GM11168 (cell line): ENCODE measurements at regions not wholly inside any gene's neighbourhood (a gene's known extent, or its start where the extent isn't known, plus 50 kb on each side); places are given as distances from the start of the nearest gene placed in this dataset.

Source experiments
- in situ Hi-C: fragments of 300-500 bp; cut with MboI; formaldehyde crosslinking; loops from one replicate; pipeline ENCODE4 v1.12.0; 2022; ENCODE audit warnings: low sequenced_read_pairs; ENCODE audit not compliant: unreplicated experiment

DNA sequence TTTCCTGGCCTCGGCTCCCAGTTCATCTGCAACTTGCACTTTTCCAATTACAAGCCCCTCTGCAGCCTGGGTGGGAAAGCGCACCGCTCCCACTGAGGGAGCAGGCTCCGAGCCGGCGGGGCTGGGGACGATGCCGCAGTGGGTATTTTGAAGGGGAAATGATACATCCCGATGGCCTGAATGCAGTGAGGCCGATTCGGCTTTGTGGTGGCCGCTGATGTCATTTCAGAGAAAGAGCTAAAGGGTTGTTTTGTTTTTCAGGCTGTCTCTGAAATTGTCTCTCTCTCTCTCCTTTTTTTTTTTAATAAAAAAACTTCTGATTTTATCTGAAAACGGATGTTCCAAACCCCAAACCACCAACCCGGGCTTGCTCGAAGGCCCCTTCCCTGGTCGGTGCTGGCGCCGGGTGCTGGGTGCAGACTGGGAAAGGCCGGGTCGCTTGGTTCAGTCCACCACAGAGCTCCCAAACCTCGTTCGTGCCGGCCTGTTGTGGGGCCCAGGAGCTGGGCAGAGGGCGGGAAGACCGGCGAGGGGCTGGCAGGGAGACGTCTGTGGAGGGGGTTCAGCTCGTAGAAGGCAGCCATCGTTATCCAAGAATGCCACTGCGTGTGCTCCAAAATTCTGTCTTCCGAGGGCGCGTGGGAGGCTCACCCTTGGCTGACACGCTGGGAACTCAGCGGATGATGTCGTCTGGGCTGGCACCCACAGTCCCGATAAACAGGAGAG lies 102.8 kb downstream of the FOXL1 start:
- in situ Hi-C loops: no loop called here

DNA sequence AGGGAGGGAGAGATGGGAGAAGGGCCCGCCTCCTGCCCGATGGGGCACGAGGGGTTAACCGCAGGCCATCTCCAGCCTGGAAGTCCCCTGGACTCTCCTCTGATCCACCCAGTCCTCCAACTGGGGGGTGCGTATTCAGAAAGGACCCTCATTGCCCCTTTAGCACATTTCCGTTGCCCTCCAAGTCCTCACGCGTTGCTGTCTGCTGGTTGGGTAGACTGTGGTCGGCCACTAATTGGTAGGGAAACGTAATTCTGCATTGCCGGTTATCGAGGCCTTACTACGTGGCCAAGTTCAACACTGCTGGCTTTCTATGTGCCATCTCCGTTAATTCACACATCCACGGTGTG lies 103.4 kb downstream of the FOXL1 start:
- in situ Hi-C loops: no loop called here

DNA sequence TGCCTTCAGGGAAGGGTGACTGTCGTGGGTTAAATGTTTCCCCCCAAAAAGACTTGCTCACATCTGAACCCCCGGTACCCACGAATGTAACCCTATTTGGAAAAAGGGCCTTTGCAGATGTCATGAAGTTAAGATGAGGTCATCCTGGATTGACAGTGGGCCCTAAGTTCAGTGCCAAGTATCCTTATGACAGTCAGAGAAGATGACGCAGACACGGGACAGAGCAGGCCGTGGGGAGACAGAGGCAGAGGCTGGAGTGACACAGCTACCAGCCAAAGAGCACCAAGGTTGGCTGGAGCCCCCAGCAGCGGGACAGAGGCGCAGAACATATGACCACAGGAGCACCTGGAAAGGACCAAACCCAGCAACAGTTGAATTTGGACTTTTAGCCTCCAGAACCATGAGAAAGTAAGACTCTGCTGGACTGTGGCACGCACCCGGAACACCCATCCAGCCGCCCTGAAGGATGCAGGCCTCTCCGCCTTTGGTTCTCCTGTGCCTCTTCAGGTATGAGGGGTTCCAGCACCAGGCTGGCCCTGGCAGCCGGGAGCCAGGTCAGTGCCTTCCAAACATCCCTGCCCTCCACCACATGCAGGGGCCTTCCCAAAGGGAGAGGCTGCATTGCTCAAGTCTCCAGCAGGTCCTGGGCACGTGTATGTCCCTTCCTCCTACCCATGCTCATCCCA lies 104.0 kb downstream of the FOXL1 start:
- in situ Hi-C loops: no loop called here

DNA sequence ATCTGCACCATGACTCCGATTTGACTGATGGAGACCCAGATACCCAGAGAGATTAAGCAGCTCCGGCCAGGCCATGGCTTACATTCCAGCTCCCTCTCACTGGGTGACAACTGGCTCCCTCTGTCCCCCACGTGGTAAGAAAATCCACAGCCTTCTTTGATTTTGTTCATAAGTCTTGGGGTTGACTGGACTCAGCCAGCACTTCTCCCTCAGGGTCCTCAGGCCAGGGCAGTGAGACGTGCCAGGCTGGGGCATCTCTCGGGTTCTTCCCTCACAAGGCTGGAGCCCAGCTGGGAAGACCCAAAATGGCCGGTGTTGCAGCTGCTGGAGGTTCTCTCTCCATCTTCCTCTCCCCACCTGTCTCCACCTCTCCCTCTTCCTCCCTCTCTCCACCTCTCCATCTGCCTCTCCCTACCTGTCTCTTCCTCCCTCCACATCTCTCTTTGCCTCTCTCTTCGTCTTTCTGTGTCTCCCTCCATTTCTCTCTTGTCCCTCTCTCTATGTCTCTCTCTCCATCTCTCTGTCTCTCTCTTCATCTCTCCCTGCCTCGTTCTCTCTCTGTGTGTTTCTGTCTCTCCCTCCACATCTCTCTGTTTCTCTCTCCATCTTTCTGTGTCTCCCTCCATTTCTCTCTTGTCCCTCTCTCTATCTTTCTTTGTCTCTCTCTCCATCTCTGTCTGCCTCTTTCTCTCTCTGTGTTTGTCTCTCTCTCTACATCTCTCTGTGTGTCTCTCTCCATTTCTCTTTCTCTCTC lies 105.3 kb downstream of the FOXL1 start:
- in situ Hi-C loops: no loop called here

DNA sequence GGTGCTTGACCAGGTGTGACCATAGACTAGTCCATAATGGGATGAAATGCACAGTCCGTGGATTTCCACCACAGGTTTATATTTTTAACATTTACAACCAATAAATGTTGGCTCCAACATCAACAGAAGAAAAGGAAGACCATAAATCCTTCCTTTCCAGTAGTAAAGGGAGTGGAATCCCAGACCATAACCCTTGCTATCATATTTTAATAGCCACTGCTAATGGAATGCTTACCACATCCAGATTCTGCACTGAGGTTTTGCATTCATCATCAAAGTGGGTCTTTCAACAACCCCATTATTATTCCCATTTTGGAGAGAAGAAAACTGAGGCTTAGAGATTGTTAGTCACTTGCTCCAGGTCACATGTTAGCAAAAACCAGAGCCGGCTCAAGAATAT lies 106.7 kb downstream of the FOXL1 start:
- in situ Hi-C loops: no loop called here

DNA sequence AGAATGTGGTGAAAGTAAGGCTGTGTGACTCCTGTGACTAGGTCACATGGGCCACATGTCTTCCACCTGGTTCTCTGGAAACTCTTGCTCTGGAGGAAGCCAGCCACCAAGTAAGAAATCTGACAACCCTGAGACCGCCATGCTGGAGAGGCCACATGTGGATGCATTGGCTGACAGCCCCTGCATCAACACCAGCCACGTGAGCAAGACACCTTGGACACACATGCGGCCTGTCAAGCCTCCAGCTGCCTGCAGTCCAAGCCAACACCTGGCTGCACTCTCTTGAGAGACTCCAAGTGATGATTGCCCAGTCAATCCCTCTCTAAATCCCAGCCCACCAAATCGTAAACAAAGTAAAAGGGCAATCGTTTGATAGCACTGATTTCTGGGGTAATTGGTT lies 112.6 kb downstream of the FOXL1 start:
- in situ Hi-C loops: no loop called here

DNA sequence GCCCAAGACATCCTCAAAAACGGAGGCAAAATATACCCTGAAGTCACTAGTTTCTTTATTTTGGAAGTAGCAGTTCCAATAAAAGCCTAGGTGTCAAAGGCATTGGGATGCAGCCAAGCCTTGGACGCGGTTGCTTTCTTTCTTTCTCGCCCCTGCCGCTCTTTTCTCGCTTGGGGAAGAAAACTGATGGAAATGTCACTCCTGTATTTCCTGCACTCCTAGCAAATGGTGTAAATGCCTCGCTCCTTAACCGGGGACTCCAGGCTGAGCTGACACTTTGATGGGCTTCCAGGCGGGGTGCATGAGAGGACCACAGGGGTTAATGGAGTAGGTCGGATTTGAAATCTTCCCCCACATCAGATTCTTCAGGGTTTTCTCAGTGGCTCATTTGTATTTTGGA lies 114.1 kb downstream of the FOXL1 start:
- in situ Hi-C loops: no loop called here

DNA sequence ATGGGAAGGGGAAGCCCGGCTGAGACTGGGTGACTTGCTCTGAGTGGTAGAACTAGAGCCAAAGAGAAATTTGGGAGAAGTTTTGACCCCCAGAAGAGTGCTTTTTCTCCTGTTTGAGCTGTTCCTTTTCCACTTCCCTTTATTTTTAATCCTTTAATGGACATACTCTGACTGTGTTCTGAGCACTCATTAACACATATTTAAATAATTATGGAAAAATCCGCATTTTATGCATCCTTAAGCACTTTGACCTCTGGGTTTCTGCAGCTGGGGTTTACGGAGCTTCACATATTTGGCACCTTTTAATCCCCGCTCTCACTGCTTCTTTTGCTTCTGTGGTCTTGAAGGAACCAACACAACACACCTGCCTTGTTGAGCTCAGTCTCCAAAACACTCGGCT lies 114.7 kb downstream of the FOXL1 start:
- in situ Hi-C loops: no loop called here

DNA sequence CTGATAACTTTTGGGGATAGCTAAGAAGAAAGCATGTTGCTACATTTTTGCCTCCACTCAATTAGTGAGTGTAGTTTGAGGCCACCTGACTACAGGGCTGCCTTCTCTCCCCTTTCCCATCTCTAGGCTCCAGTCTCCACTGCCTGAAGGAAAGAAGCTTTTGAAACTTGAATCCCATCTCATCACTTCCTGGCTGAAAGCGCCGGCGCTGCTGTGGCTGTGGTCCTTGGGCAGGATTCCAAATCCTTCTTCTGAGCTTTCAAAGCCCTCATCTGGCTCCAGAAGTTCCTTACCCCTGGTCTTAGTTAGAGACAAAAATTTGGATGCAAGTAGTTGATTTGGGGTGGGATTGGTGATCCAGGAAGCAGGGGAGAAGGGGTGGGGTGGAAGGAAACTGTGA lies 119.4 kb downstream of the FOXL1 start:
- in situ Hi-C loops: no loop called here

DNA sequence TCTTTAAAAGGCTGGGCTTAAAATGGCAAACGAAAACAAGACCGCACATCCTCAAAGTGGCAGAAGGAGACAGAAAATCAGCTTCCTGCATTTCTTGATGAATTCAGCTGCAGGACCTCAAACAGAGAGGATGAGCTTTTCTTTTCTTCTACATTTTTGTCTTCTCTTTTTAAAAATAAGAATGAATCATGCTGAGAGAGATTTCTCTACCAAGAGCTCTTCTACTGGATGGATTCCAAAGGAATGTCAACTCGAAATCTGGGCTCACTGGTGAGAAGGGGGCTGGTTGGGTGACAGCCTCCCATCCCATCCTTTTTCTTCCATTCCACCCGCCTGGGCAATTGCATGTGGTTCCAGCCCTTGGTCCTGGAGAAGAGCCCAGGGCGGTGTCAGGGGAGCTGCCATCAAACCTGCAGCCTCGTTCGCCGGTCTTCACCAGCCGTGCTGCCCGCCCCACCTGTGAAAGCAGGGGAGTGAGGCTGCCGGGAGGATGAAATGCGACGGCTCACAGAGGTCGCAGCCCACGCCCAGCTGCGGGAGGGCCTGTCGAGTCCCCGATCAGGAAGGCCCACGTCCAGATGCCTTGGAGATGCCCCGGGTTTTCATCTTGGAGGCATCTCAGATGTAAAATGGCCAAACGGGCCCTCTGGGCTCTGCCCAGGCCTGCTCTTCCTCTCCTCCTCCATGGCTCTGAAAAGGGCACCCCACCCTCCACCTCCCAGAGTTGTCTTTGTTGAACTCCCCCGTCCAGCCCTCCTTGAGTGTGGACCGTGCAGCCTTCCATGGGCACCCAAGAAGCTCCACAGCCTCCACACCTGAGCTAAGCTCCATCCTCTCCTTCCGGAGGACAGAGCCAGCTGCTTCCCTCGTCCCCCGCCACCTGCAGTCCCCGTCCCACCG lies 121.9 kb downstream of the FOXL1 start:
- in situ Hi-C loops: no loop called here

DNA sequence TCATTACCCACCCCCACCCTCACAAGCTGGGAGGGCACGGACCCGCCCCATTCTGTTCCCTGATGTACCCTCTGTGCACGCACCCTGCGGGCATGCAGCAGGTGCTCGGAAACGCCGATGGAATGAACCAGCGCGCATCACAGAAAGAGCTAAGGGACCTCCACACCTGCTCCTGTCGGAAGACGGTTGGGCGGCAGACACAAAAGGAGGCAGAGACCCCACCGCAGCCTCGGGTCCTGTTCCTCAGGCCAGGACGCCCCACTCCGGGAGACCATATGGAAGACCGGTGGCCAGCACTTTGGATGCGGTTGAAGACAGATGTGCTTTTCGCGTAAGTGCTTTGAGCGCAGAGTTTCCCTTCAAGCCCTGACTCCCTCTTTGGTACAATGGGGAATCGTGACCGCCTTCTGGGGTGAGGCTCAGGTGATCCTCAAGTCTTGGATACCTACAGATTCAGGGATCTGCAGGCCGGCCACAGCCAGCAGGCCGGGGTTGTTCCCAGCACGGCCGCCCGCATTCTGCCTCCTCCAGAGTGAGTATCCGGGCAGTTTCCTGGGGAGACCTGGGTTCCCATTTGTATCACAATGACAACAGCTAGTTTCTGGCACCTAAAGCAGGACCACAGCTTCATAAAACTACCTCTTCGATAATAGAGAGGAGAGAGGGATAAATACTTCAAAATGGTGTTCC lies 123.1 kb downstream of the FOXL1 start:
- in situ Hi-C loops: no loop called here

DNA sequence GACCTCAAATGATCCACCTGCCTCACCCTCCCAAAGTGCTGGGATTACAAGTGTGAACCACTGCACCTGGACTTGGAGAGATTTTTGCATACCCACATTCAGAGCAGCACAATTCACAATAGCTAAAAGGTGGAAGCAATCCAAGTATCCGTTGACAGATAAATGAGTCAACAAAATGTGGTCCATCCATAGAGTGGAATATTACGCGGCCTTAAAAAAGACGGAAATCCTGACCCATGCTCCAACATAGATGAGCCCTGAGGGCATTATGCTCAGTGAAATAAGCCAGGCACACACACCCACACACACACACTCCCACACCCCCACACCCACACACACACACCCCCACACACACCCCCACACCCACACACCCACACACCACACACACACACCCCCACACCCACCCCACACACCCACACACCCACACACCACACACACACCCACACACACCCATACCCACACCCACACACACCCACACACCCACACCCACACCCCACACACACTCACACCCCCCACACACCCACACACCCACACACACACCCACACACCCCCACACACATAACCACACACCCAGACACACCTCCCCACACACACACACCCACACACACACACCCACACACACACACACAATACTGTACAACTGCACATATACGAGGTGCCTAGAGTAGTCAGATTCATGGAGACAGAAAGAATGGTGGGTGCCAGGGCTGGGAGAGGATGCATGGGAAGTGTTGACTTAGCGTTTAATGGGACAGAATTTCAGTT lies 124.7 kb downstream of the FOXL1 start:
- in situ Hi-C loops: no loop called here

DNA sequence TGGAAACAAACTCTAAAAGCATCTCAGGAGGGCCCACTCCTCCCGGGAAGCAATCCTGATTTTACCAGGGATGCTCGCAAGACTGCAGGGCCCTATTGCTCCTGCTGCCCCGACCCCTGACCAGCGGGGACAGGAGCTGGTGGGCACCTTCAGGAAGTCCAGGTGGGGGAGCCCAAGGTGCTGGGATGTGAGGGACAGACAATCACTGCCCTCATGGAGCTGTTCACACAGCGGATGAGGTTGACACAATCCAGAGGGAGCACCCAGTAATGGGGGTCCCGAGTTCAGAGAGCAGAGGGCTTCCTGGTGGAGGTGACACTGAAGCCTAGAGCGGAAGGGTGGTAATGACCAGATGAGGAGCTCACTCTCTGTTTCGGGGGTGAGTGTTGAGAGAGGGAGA lies 126.2 kb downstream of the FOXL1 start:
- in situ Hi-C loops: no loop called here

DNA sequence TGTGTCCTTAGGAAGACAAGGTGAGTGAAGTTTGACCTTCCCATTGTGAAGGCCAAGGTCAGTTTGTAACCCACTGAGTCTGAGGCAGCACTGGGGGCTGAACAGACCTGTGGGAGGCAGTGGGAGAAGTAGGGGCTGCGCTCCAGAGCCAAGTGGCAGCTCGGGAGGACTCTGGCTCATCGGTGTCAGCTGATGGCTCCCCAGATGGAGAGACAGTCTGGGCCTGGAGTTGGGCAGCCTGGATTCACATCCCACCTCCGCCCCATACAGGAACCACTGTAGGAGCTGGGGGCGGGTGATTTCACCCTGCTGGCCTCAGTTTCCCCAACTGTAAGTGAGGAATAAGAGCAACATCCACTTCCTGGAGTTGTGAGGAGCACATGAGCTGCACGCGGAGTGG lies 128.4 kb downstream of the FOXL1 start:
- in situ Hi-C loops: no loop called here

DNA sequence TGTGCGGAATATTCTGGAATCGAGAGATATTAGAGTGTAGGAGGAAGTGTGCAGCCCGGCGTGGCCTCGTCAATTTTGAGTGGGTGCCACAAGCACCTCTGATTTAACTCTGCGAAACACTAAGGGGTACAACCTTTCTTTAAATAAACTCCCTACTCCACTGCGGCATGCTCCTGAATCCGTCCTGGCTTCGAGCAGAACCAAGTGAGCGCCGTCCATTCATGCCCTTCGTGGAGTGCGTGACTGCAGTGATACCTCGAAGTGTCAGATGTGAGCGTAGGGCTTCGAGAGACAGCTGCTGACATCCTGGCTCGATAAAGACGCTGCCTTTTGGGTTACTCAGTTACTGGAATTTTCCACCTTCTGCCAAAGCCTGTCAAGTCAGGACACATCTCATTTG lies 128.8 kb downstream of the FOXL1 start:
- in situ Hi-C loops: no loop called here

DNA sequence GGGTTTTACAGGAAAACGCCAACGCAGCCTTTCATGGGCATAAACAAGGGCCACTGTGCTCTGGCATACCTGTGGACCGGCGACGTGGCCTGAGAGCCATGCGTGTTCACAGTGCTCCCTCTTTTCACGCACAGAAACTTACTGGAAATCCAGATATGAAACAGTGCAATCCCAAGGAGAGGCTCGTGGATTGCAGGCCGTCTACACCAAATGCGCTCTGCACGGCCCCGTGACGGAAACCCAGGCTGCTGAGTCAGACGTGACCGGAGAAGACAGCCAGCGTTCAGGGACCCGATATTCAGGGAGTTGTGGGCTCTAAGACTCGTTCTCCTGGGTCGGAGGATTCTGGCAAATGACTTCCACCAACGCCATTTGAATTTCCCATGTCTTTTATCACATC lies 129.2 kb downstream of the FOXL1 start:
- in situ Hi-C loops: no loop called here

DNA sequence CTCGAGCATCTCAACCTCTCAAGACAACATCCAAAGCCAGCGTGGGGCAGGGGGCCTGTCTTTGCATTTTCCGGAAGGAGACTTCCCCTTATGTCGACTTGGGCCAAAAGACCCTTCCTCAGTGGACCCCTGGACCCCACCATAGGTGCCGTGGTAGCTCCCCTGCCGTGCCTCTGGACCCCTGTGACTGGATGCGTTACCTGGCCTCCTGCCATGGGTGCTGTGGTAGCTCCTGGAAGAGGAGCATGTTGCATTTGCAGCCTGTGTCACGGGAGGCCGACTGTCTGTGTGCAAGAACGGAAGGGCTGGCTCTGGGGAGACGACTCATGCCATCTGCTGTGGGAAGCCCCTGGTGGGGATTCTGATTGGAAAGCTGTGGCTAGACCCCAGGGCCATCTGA lies 130.1 kb downstream of the FOXL1 start:
- in situ Hi-C loops: no loop called here

DNA sequence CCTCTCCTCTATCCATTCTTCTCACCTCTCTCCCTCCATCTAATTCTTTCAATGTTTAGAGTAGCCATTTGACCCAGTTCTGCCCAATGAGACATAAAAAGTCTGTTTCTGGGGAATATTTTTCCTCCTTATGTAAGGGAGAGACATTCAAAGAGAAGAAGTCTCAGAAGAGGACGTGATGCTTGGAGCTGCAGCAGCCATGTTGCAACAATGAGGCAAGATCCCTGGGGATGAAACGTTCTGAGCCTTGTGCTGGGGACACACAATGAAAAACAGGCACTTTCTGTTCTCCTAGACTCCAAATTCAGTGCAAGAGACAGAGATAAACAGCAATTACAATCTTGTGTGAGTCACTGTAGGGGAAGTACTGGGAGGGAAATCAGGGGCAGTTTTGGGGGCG lies 130.8 kb downstream of the FOXL1 start:
- in situ Hi-C loops: no loop called here

DNA sequence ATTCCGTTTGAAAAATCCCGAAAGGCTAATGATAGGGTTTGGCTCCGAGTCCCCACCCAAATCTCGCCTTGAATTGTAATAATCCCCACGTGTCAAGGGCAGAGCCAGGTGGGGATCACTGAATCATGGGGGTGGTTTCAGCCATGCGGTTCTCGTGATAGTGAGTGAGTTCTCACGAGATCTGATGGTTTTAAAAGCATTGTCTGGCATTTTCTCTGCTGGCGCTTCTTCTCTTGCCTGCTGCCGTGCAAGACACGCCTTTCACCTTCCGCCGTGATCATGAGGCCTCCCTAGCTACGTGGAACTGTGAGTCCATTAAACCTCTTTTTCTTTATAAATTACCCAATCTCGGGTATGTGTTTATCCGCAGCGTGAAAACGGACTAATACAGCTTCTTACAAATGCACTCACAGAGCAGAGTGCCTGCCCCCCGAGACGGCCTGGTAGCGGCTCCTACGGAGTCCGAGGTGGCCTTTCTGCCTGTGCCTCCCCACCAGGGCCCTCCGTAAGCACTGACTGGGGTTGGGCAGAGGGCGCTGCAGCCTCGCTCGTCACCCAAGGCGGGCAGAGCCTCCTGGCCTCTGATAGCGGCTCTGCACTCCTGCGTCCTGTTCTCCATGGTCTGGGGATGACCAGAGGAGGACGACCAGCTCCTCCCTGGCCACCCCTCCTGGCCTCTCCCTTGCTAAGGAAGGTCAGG lies 131.7 kb downstream of the FOXL1 start:
- in situ Hi-C loops: no loop called here
